ENCODE measurements at regions not wholly inside any gene's neighbourhood (a gene's known extent, or its start where the extent isn't known, plus 50 kb on each side); places are given as distances from the start of the nearest gene placed in this dataset.

GRCh38 chr7:40918701-40919271, 784.0 kb downstream of the SUGCT start:
- no peaks in the 10 kb centered on the region for H3K27me3 Mint-ChIP-seq
- no peak for DNase-seq
- no peaks in the 10 kb centered on the region for H3K36me3 Mint-ChIP-seq
- H3K4me1 Mint-ChIP-seq = no peaks in the 10 kb centered on the region
- H3K27ac Mint-ChIP-seq = no peak overlapping the region
- H3K9me3 Mint-ChIP-seq = no peaks in the 10 kb centered on the region
- no peak overlapping the region for H3K4me3 Mint-ChIP-seq

DNA sequence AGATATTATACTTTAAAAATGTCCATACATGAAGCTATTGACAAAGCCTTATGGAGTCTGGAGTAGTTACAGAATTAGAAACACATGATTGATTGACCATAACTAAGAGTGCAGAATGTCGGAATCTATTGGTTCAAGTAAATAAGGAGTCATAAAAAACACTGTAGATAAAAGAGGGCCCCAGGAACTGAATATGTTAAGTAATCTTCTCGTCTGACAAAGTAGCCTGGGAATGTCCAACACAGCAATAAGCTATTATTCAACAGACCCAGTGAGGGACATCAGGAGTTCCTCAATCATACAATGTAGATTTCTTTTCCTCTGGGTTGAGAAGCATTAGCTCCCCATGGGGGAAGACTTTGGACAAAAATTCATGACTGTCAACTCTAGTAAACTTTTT, 782.0 kb downstream of the SUGCT start:
- Mint-ChIP-seq H3K36me3 (no peaks in the 10 kb centered on the region), H3K27ac (no peak overlapping the region), H3K4me1 (no peaks in the 10 kb centered on the region), H3K9me3 (no peaks in the 10 kb centered on the region), H3K27me3 (no peaks in the 10 kb centered on the region), H3K4me3 (no peak overlapping the region)
- DNase-seq = no peak

- DNase-seq = no peak
- Mint-ChIP-seq H3K27ac (no peak overlapping the region), H3K36me3 (no peaks in the 10 kb centered on the region), H3K9me3 (no peaks in the 10 kb centered on the region), H3K27me3 (no peaks in the 10 kb centered on the region), H3K4me1 (no peaks in the 10 kb centered on the region), H3K4me3 (no peak overlapping the region)
Measured at GRCh38 chr7:40915071-40915470, 780.3 kb downstream of the SUGCT start.

All from activated naive CD8-positive, alpha-beta T cell treated with anti-CD3 and anti-CD28 coated beads for 36 hours (primary cell).